Esophagus squamous epithelium (tissue), 5 donors: ENCODE measurements at regions not wholly inside any gene's neighbourhood (a gene's known extent, or its start where the extent isn't known, plus 50 kb on each side); places are given as distances from the start of the nearest gene placed in this dataset.

Source experiments
- DNase-seq: peaks from one replicate; lab custom pipeline; 2025; lab: John Stamatoyannopoulos, UW
- H3K27ac ChIP-seq, 4 donors: fragments of 200-600 bp; sonication (generic); one replicate each; pipeline ENCODE4 v1.5.1; 2016 to 2019; ENCODE audit warnings: mild to moderate bottlenecking in 1 of 4
- H3K27me3 ChIP-seq, 4 donors: fragments of 200-600 bp; sonication (generic); 1 replicate in 3 of 4; 2 replicates in 1 of 4; pipeline versions ENCODE4 v1.5.1 to v1.6.0; 2017 to 2021; ENCODE audit warnings: antibody characterized with exemption in 1 of 4
- H3K36me3 ChIP-seq, 3 donors: fragments of 200-600 bp; sonication (generic); one replicate each; pipeline ENCODE4 v1.5.1; 2016 to 2019
- H3K4me1 ChIP-seq, 3 donors: fragments of 200-600 bp; sonication (generic); one replicate each; pipeline ENCODE4 v1.5.1; 2017 to 2019
- H3K4me3 ChIP-seq, 4 donors: fragments of 200-600 bp; sonication (generic); 1 replicate in 3 of 4; 2 replicates in 1 of 4; pipeline ENCODE4 v1.5.1; 2016 to 2019; ENCODE audit warnings: mild to moderate bottlenecking in 2 of 4, moderate library complexity in 1 of 4
- H3K9me3 ChIP-seq, 3 donors: fragments of 200-600 bp; sonication (generic); one replicate each; pipeline ENCODE4 v1.5.1; 2016 to 2019
- CTCF ChIP-seq, 6 experiments: fragments of 450-650 bp in 4 of 6; fragments of 200-600 bp in 2 of 6; sonication (generic) in 2 of 6; IDR thresholded peaks; one replicate each; pipeline ENCODE4 v1.5.1; 2016 to 2019; ENCODE audit warnings: antibody characterized with exemption in 6 of 6, mild to moderate bottlenecking in 4 of 6, moderate library complexity in 4 of 6
- POLR2A ChIP-seq, 4 donors: fragments of 450-650 bp; IDR thresholded peaks; one replicate each; pipeline ENCODE4 v1.6.1; 2017; ENCODE audit warnings: antibody characterized with exemption in 4 of 4, mild to moderate bottlenecking in 4 of 4, moderate library complexity in 3 of 4
- WGBS, 2 donors: methylation state at CpG; one replicate each; pipeline ENCODE4 v1.1.5; 2018; 5-methylcytosine and 5-hydroxymethylcytosine counted together
- intact Hi-C: fragments of 100-400 bp; cut with DNase I; formaldehyde crosslinking; loops from one replicate; pipeline ENCODE4 v1.15.0; 2022
- donor health status: DM: yes; HTN: yes; CAD: no.

- WGBS, 2 donors, result 53 to 86% methylated on average over 4 of the region's 4 CpGs
- no peaks in the 10 kb centered on the region for H3K4me1 ChIP-seq
- no peak for DNase-seq
- no peaks in the 10 kb centered on the region for H3K36me3 ChIP-seq
- no peak overlapping the region for H3K4me3 ChIP-seq
- no peaks in the 10 kb centered on the region for H3K9me3 ChIP-seq
- no peak overlapping the region for H3K27ac ChIP-seq
- intact Hi-C loops, result no loop called here
- no peaks in the 10 kb centered on the region for H3K27me3 ChIP-seq
- TF ChIP-seq CTCF (IDR thresholded peaks at IDR 0.05) (no peak), POLR2A (IDR thresholded peaks at IDR 0.05) (no peak)
Observed at GRCh38 chr1:222404710-222405109, 143.2 kb downstream of the HHIPL2 start.

- DNase-seq, result no peak
- Histone ChIP-seq H3K4me1 (no peaks in the 10 kb centered on the region), H3K4me3 (no peak overlapping the region), H3K27ac (no peak overlapping the region), H3K36me3 (no peaks in the 10 kb centered on the region), H3K27me3 (no peaks in the 10 kb centered on the region), H3K9me3 (no peaks in the 10 kb centered on the region)
- no peak for TF ChIP-seq CTCF (IDR thresholded peaks at IDR 0.05)
- TF ChIP-seq POLR2A (IDR thresholded peaks at IDR 0.05), result no peak
- intact Hi-C loops, result no loop called here
Observed at GRCh38 chr1:222399197-222399596, 148.7 kb downstream of the HHIPL2 start.

GRCh38 chr1:222394224-222394623, 153.7 kb downstream of the HHIPL2 start:
- no peaks in the 10 kb centered on the region for H3K9me3 ChIP-seq
- 40 to 50% methylated on average over 1 of the region's 1 CpG for WGBS, 2 donors
- intact Hi-C loops, result no loop called here
- TF ChIP-seq CTCF (IDR thresholded peaks at IDR 0.05), result no peak
- no peak for TF ChIP-seq POLR2A (IDR thresholded peaks at IDR 0.05)
- H3K4me3 ChIP-seq, result no peak overlapping the region
- H3K27me3 ChIP-seq, result no peaks in the 10 kb centered on the region
- no peak for DNase-seq
- no peak overlapping the region for H3K27ac ChIP-seq
- no peaks in the 10 kb centered on the region for H3K36me3 ChIP-seq
- no peaks in the 10 kb centered on the region for H3K4me1 ChIP-seq

GRCh38 chr1:222392556-222392955, 155.3 kb downstream of the HHIPL2 start:
- TF ChIP-seq CTCF (IDR thresholded peaks at IDR 0.05) (no peak), POLR2A (IDR thresholded peaks at IDR 0.05) (no peak)
- H3K36me3 ChIP-seq, result no peaks in the 10 kb centered on the region
- no peaks in the 10 kb centered on the region for H3K9me3 ChIP-seq
- 71 to 72% methylated on average over 3 of the region's 3 CpGs for WGBS, 2 donors
- intact Hi-C loops, result no loop called here
- no peak overlapping the region for H3K4me3 ChIP-seq
- no peak for DNase-seq
- no peaks in the 10 kb centered on the region for H3K4me1 ChIP-seq
- no peak overlapping the region for H3K27ac ChIP-seq
- H3K27me3 ChIP-seq, result no peaks in the 10 kb centered on the region

GRCh38 chr1:222390181-222390580, 157.7 kb downstream of the HHIPL2 start:
- TF ChIP-seq CTCF (IDR thresholded peaks at IDR 0.05), result no peak
- TF ChIP-seq POLR2A (IDR thresholded peaks at IDR 0.05), result no peak
- H3K27ac ChIP-seq, result no peak overlapping the region
- 85% methylated on average over 2 of the region's 2 CpGs for WGBS, 2 donors

More at GRCh38 chr1:222390181-222390580, 157.7 kb downstream of the HHIPL2 start:
- intact Hi-C loops, result no loop called here
- H3K4me3 ChIP-seq, result no peak overlapping the region
- no peaks in the 10 kb centered on the region for H3K4me1 ChIP-seq
- no peaks in the 10 kb centered on the region for H3K36me3 ChIP-seq
- H3K9me3 ChIP-seq, result no peaks in the 10 kb centered on the region
- no peaks in the 10 kb centered on the region for H3K27me3 ChIP-seq
- DNase-seq, result no peak
